ENCODE measurements at regions not wholly inside any gene's neighbourhood (a gene's known extent, or its start where the extent isn't known, plus 50 kb on each side); places are given as distances from the start of the nearest gene placed in this dataset.

- no peak overlapping the region for H3K27ac ChIP-seq
- TF ChIP-seq CTCF (conservative IDR thresholded peaks at IDR 0.05) = no peak
Measured at GRCh38 chr20:52419205-52419604, 227.6 kb upstream of the ZFP64 start.

- TF ChIP-seq CTCF (conservative IDR thresholded peaks at IDR 0.05) = no peak
- no peak overlapping the region for H3K27ac ChIP-seq
Measured at GRCh38 chr20:52416953-52417352, 225.4 kb upstream of the ZFP64 start.

- TF ChIP-seq CTCF (conservative IDR thresholded peaks at IDR 0.05) = no peak
- no peak overlapping the region for H3K27ac ChIP-seq
Measured at GRCh38 chr20:52411611-52412010, 220.0 kb upstream of the ZFP64 start.

DNA sequence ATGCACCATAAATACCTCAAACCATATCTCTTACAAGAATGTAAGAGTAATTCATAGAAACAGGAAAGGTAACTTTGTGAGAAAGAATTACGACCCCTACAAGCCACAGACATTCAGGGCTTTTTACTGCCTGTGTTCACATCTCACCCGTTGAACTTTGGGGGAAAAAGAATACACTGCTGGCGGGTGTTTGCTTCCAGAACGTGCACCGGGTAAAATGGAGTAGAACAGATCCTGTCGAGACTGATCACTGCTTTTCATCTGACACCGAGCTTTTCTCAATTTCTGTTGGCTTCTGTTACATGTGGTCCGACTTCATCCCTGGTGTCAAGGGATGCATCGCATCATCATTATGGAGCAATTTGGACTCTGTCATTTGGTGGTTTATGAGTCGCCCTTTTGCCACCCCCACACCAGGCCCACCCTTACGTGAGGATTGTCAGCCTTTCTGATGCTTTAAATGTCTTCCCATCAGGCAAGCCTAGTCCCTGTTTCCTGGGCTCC, 219.2 kb upstream of the ZFP64 start:
- TF ChIP-seq CTCF (conservative IDR thresholded peaks at IDR 0.05) = no peak
- no peak overlapping the region for H3K27ac ChIP-seq

DNA sequence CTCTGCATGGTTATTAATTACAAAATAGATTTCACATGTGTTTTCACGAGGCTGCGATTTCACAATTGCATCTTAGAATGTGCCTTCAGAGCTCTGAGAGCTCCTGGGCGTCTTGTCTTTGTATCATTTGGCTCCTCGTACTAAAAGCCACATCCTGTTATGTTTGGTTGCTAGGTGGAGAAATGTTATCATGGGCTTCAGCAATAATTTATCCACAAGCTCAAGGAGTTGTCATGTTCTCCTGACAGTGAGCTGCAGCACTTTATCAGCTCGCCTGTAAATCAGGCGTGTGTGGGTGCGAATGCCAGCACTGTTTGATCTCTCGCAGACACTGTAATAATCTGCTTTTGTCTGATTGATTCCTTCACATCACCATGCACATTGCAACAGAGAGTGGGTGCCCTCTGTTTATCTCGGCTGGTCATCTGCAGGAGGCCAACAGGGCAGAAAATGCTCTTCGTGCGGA, 218.6 kb upstream of the ZFP64 start:
- H3K27ac ChIP-seq = no peak overlapping the region
- no peak for TF ChIP-seq CTCF (conservative IDR thresholded peaks at IDR 0.05)

GRCh38 chr20:52405986-52406385, 214.4 kb upstream of the ZFP64 start:
- TF ChIP-seq CTCF (conservative IDR thresholded peaks at IDR 0.05) = no peak
- no peak overlapping the region for H3K27ac ChIP-seq

GRCh38 chr20:52405417-52405816, 213.8 kb upstream of the ZFP64 start:
- H3K27ac ChIP-seq = no peak overlapping the region
- no peak for TF ChIP-seq CTCF (conservative IDR thresholded peaks at IDR 0.05)

Data from VCaP (cell line).